Neural cell (in vitro differentiated cells): ENCODE measurements at regions not wholly inside any gene's neighbourhood (a gene's known extent, or its start where the extent isn't known, plus 50 kb on each side); places are given as distances from the start of the nearest gene placed in this dataset.
"Not testable (repeated sequence)": the region's sequence is repeated elsewhere in the genome, so short reads cannot be mapped to it uniquely, and the experiment has no call there.

Source experiments
- H2AFZ ChIP-seq: fragments of 200-600, 300-800 bp; sonication (generic), shearing (Covaris generic); 2 replicates; pipeline ENCODE4 v1.6.0; 2014; ENCODE audit warnings: low read depth, mild to moderate bottlenecking, antibody characterized with exemption, low read length, moderate library complexity
- H3F3A ChIP-seq: fragments of 200-600 bp; shearing (Covaris generic); 2 replicates; pipeline ENCODE4 v1.6.1; 2016; ENCODE audit warnings: mild to moderate bottlenecking, moderate library complexity, mixed read lengths, antibody characterized with exemption, low read length; ENCODE audit not compliant: insufficient read depth, poor library complexity, severe bottlenecking
- H3K27ac ChIP-seq: fragments of 200-600, 300-800 bp; sonication (generic), shearing (Covaris generic); 2 replicates; pipeline ENCODE4 v1.5.1; 2014; ENCODE audit warnings: mild to moderate bottlenecking, low read length, moderate library complexity
- H3K27me3 ChIP-seq: fragments of 300-800, 200-600 bp; sonication (generic), shearing (Covaris generic); 2 replicates; pipeline ENCODE4 v1.6.0; 2014; ENCODE audit warnings: mild to moderate bottlenecking, low read depth, low read length, moderate library complexity; ENCODE audit not compliant: insufficient read depth
- H3K36me3 ChIP-seq: fragments of 300-800, 200-600 bp; sonication (generic), shearing (Covaris generic); 2 replicates; pipeline ENCODE4 v1.5.1; 2014; ENCODE audit warnings: mild to moderate bottlenecking, antibody characterized with exemption, low read length, moderate library complexity; ENCODE audit not compliant: insufficient read depth
- H3K4me2 ChIP-seq: fragments of 300-800, 200-600 bp; sonication (generic), shearing (Covaris generic); 2 replicates; pipeline ENCODE4 v1.6.0; 2014; ENCODE audit warnings: mild to moderate bottlenecking, low read length
- H3K4me3 ChIP-seq: fragments of 300-800, 200-600 bp; sonication (generic), shearing (Covaris generic); 2 replicates; pipeline ENCODE4 v1.5.1; 2014; ENCODE audit warnings: mild to moderate bottlenecking, low read length, moderate library complexity
- H3K79me2 ChIP-seq: fragments of 200-600 bp; shearing (Covaris generic); replicated peaks from 2 replicates; pipeline ENCODE4 v1.6.0; 2014; ENCODE audit warnings: mild to moderate bottlenecking, low read length, moderate library complexity; ENCODE audit not compliant: insufficient read depth
- H3K9ac ChIP-seq: fragments of 300-800, 200-600 bp; sonication (generic), shearing (Covaris generic); 2 replicates; pipeline ENCODE4 v1.6.1; 2016; ENCODE audit warnings: mild to moderate bottlenecking, low read length, mixed read lengths
- H3K9me2 ChIP-seq: fragments of 200-600 bp; shearing (Covaris generic); 2 replicates; pipeline ENCODE4 v1.6.1; 2016; ENCODE audit warnings: mild to moderate bottlenecking, low read length, mixed read lengths; ENCODE audit not compliant: insufficient read depth
- H3K9me3 ChIP-seq: fragments of 200-600, 300-800 bp; sonication (generic), shearing (Covaris generic); 2 replicates; pipeline ENCODE4 v1.6.1; 2016; ENCODE audit warnings: mild to moderate bottlenecking, mixed run types, low read length, moderate library complexity, mixed read lengths
- H4K20me1 ChIP-seq: fragments of 200-600 bp; shearing (Covaris generic); 2 replicates; pipeline ENCODE4 v1.6.1; 2016; ENCODE audit warnings: mild to moderate bottlenecking, mixed run types; ENCODE audit not compliant: insufficient read depth
- CTCF ChIP-seq: fragments of 450-650 bp; IDR thresholded peaks from 2 replicates; pipeline ENCODE4 v1.5.1; 2014; ENCODE audit warnings: antibody characterized with exemption, mild to moderate bottlenecking, moderate library complexity; ENCODE audit not compliant: poor library complexity, severe bottlenecking
- EP300 ChIP-seq: fragments of 450-650 bp; conservative IDR thresholded peaks from 2 replicates; pipeline ENCODE4 v1.6.1; 2014; ENCODE audit warnings: antibody characterized with exemption, mild to moderate bottlenecking, moderate library complexity; ENCODE audit not compliant: poor library complexity, severe bottlenecking
- EZH2 ChIP-seq: fragments of 200-600, 300-800 bp; shearing (Covaris generic), sonication (generic); IDR thresholded peaks from 2 replicates; pipeline ENCODE4 v1.6.1; 2014; ENCODE audit warnings: antibody characterized with exemption, low read length, borderline replicate concordance, mild to moderate bottlenecking; ENCODE audit not compliant: insufficient read depth, poor library complexity, severe bottlenecking
- MXI1 ChIP-seq: fragments of 450-650 bp; conservative IDR thresholded peaks from 2 replicates; pipeline ENCODE4 v1.6.1; 2014; ENCODE audit warnings: antibody characterized with exemption, mild to moderate bottlenecking; ENCODE audit not compliant: poor library complexity, severe bottlenecking
- POLR2AphosphoS5 ChIP-seq: IDR thresholded peaks from 2 replicates; pipeline ENCODE4 v1.6.1; 2012
- RAD21 ChIP-seq: fragments of 450-650 bp; conservative IDR thresholded peaks from 2 replicates; pipeline ENCODE4 v1.6.1; 2014; ENCODE audit warnings: antibody characterized with exemption, mild to moderate bottlenecking, moderate library complexity
- REST ChIP-seq: IDR thresholded peaks from 2 replicates; pipeline ENCODE4 v1.6.1; 2012; ENCODE audit warnings: borderline replicate concordance
- SMC3 ChIP-seq: fragments of 450-650 bp; conservative IDR thresholded peaks from 2 replicates; pipeline ENCODE4 v1.6.1; 2014; ENCODE audit warnings: antibody characterized with exemption, mild to moderate bottlenecking, moderate library complexity; ENCODE audit not compliant: poor library complexity
- TAF1 ChIP-seq: IDR thresholded peaks from 2 replicates; pipeline ENCODE4 v1.6.1; 2012; ENCODE audit warnings: low read depth

GRCh38 chr22:49669969-49670455 is 157.7 kb downstream of the BRD1 start:
- not testable (repeated sequence) for H3K4me3 ChIP-seq, H3K9me3 ChIP-seq, H3K27ac ChIP-seq, H3F3A ChIP-seq, H3K9ac ChIP-seq, H3K36me3 ChIP-seq, H2AFZ ChIP-seq, H3K4me2 ChIP-seq, H4K20me1 ChIP-seq, H3K79me2 ChIP-seq, H3K9me2 ChIP-seq
- H3K27me3 ChIP-seq: peaks cover 40% of the 10 kb centered on the region

GRCh38 chr22:49669427-49669968 is 158.2 kb downstream of the BRD1 start:
- H3K9me3 ChIP-seq, H3K4me2 ChIP-seq, H3K4me3 ChIP-seq, H3K9ac ChIP-seq, H3K9me2 ChIP-seq, H2AFZ ChIP-seq, H3K27ac ChIP-seq, H4K20me1 ChIP-seq, H3K79me2 ChIP-seq, H3K36me3 ChIP-seq, H3F3A ChIP-seq: not testable (repeated sequence)
- H3K27me3 ChIP-seq: peaks cover 40% of the 10 kb centered on the region

DNA sequence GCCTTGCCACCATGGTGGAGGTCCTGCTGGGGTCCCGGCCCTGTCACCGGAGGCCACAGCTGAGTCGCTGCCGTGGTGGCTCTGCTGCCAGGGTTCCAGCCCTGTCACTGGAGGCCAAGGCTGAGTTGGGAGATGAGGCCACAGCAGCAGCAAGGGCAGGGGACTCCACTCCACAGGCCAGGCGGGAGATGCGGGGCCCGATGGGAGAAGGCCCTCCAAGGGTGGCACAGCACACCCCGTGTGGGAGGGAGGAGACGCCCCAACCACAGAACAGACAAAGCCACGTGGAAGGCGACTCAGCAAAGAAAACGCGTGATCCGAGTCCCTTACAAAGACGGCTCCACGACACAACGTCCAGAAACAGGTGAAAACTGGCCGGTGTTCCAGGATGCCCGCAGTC is 159.3 kb downstream of the BRD1 start:
- H3K9me3 ChIP-seq: no peaks in the 10 kb centered on the region
- H3F3A ChIP-seq: no peaks in the 10 kb centered on the region
- H4K20me1 ChIP-seq: no peaks in the 10 kb centered on the region
- H3K27ac ChIP-seq: no peak overlapping the region
- peaks cover 40% of the 10 kb centered on the region for H3K27me3 ChIP-seq
- no peaks in the 10 kb centered on the region for H3K79me2 ChIP-seq
- no peak overlapping the region for H3K4me2 ChIP-seq
- H3K9ac ChIP-seq: no peak overlapping the region
- no peaks in the 10 kb centered on the region for H3K9me2 ChIP-seq
- H2AFZ ChIP-seq: no peak overlapping the region
- no peak for TF ChIP-seq EZH2
- TF ChIP-seq RAD21: no peak
- no peak for TF ChIP-seq TAF1
- no peak for TF ChIP-seq SMC3
- TF ChIP-seq POLR2AphosphoS5: no peak
- TF ChIP-seq REST: no peak
- no peak for TF ChIP-seq MXI1
- TF ChIP-seq CTCF: no peak
- TF ChIP-seq EP300: no peak
- H3K36me3 ChIP-seq: no peaks in the 10 kb centered on the region
- no peak overlapping the region for H3K4me3 ChIP-seq
